ENCODE measurements at regions not wholly inside any gene's neighbourhood (a gene's known extent, or its start where the extent isn't known, plus 50 kb on each side); places are given as distances from the start of the nearest gene placed in this dataset.

DNA sequence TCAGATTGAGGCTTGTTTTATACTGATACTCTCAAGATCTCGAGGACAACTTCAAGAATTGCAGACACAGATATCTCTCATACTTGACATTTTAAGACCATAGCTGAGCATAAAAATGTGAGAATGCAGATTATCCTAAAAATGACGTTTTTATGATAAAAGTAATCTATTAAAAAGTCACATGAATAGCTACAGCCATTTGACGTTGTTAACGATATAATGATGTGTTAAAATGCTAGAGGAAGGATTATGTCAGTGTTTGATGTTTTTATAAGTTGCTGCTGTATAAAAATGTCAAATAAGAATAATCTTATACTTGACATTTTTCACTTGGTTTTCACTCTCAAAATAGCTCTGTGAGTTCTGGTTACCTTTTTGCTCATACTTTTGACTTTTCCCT is 67.1 kb upstream of the NPVF start:
- TF ChIP-seq CTCF (IDR thresholded peaks at IDR 0.05) = no peak
- no peak for TF ChIP-seq EP300 (IDR thresholded peaks at IDR 0.05)
- no peak for TF ChIP-seq POLR2A (IDR thresholded peaks at IDR 0.05)

Measured in gastroesophageal sphincter (tissue), 3 donors.